ENCODE measurements at regions not wholly inside any gene's neighbourhood (a gene's known extent, or its start where the extent isn't known, plus 50 kb on each side); places are given as distances from the start of the nearest gene placed in this dataset.
"Not testable (repeated sequence)": the region's sequence is repeated elsewhere in the genome, so short reads cannot be mapped to it uniquely, and the experiment has no call there.

DNA sequence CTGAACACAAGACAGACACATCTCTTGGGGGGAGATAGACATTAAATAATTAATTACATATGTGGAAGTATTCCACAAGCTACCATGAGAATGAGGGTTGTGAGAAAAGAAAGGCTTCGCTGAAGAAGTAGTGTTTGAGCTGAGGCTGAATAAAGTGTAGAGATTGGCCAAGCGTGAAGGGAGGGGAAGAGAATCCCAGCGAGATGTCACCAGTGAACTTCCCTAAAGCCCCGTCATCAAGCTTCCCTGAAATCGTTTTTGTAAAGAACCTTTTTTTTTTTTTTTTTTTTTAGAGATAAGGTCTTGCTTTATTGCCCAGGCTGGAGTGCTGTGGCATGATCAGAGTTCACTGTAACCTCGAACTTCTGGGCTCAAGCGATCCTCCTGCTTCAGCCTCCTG is 235.2 kb downstream of the KCNRG start:
- H3K4me3 Mint-ChIP-seq, result no peak overlapping the region
- DNase-seq (ENCODE audit: low spot score in 2 of 2) (peak in 1 of 2 donors; percentile 34), ATAC-seq (no peak)
- peaks cover 57% of the 10 kb centered on the region for H3K4me1 Mint-ChIP-seq
- no peaks in the 10 kb centered on the region for H3K9me3 Mint-ChIP-seq
- H3K27ac Mint-ChIP-seq, result no peak overlapping the region
- H3K36me3 Mint-ChIP-seq, result peaks cover 3% of the 10 kb centered on the region

GRCh38 chr13:50255639-50256038 is 240.4 kb downstream of the KCNRG start:
- peak overlapping the region; percentile 28 for H3K4me3 Mint-ChIP-seq
- H3K9me3 Mint-ChIP-seq, result no peaks in the 10 kb centered on the region
- H3K36me3 Mint-ChIP-seq, result peaks cover 12% of the 10 kb centered on the region
- H3K27ac Mint-ChIP-seq, result no peak overlapping the region
- H3K4me1 Mint-ChIP-seq, result peaks cover 73% of the 10 kb centered on the region
- ATAC-seq (peak; percentile 81), DNase-seq (ENCODE audit: low spot score in 2 of 2) (peak in 1 of 2 donors; percentile 44)

DNA sequence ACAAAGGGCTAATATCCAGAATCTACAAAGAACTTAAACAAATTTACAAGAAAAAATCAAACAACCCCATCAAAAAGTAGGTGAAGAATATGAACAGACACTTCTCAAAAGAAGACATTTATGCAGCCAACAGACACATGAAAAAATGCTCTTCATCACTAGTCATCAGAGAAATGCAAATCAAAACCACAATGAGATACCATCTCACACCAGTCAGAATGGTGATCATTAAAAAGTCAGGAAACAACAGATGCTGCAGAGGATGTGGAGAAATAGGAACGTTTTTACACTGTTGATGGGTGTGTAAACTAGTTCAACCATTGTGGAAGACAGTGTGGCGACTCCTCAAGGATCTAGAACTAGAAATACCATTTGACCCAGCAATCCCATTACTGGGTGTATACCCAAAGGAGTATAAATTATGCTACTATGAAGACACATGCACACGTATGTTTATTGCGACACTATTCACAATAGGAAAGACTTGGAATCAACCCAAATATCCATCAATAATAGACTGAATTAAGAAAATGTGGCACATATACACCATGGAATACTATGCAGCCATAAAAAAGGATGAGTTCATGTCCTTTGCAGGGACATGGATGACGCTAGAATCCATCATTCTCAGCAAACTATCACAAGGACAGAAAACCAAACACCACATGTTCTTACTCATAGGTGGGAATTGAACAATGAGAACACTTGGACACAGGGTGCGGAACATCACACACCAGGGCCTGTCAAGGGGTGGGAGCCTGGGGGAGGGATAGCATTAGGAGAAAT is 241.5 kb downstream of the KCNRG start:
- H3K4me3 Mint-ChIP-seq, result peak overlapping the region; percentile 28
- H3K36me3 Mint-ChIP-seq, result peaks cover 12% of the 10 kb centered on the region
- H3K9me3 Mint-ChIP-seq; ATAC-seq; H3K27ac Mint-ChIP-seq; DNase-seq (ENCODE audit: low spot score in 2 of 2): not testable (repeated sequence)
- H3K4me1 Mint-ChIP-seq, result peaks cover 66% of the 10 kb centered on the region

GRCh38 chr13:50257646-50258045 is 242.4 kb downstream of the KCNRG start:
- DNase-seq (ENCODE audit: low spot score in 2 of 2) (peak in 1 of 2 donors; percentile 61), ATAC-seq (peak; percentile 92)
- H3K4me3 Mint-ChIP-seq, result no peak overlapping the region
- peaks cover 57% of the 10 kb centered on the region for H3K4me1 Mint-ChIP-seq
- no peak overlapping the region for H3K27ac Mint-ChIP-seq
- H3K36me3 Mint-ChIP-seq, result peaks cover 12% of the 10 kb centered on the region
- H3K9me3 Mint-ChIP-seq, result no peaks in the 10 kb centered on the region

GRCh38 chr13:50261130-50261901 is 246.1 kb downstream of the KCNRG start:
- ATAC-seq (no peak), DNase-seq (ENCODE audit: low spot score in 2 of 2) (no peak)
- no peak overlapping the region for H3K4me3 Mint-ChIP-seq
- H3K4me1 Mint-ChIP-seq, result peaks cover 40% of the 10 kb centered on the region
- no peaks in the 10 kb centered on the region for H3K9me3 Mint-ChIP-seq
- H3K27ac Mint-ChIP-seq, result no peak overlapping the region
- peaks cover under 1% of the 10 kb centered on the region for H3K36me3 Mint-ChIP-seq

DNA sequence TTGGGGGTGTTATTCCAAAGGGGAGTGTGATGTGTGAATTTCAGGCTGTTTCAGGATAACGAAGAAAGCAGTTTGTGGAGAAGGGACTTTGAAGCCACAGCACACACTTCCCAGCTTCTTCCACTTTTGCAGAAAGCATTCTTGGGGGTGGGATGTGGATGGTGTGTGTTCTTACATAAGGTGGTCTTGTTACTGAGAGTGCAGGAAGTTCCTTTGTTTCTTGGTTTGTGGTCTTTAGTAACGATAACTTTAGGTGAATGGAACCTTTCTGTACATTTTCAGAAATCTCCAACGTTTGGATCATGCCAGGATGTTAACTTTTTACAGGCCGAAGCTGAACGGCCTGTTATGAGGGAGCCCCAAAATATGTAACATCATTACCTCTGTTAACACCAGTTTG is 251.8 kb downstream of the KCNRG start:
- no peak for ATAC-seq
- no peak overlapping the region for H3K4me3 Mint-ChIP-seq
- no peak overlapping the region for H3K27ac Mint-ChIP-seq

DNA sequence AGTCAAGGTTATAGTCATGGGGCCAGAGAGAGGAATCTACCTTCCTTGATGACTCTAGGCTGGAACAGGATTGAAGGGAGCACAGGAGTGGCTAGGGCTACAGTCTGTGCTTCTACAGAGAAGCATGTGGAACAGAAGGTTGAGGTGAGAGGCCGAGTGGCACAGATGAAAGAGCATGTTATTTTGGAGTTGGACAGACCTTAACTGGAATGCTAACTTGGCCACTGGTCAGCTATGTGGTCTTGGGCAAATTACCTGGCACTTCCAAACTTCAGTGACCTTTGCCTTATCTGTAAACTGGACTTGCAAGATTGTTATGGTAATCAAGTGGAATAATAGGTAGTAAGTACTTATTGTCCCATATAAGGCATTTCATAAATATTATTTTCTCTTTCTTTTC is 252.7 kb downstream of the KCNRG start:
- no peak overlapping the region for H3K4me3 Mint-ChIP-seq
- no peak overlapping the region for H3K27ac Mint-ChIP-seq
- DNase-seq (ENCODE audit: low spot score in 2 of 2) (no peak), ATAC-seq (no peak)
- H3K36me3 Mint-ChIP-seq, result no peaks in the 10 kb centered on the region
- peaks cover 11% of the 10 kb centered on the region for H3K4me1 Mint-ChIP-seq
- H3K9me3 Mint-ChIP-seq, result no peaks in the 10 kb centered on the region

More for the DNA sequence above, 251.8 kb downstream of the KCNRG start:
- DNase-seq (ENCODE audit: low spot score in 2 of 2), result no peak
- Mint-ChIP-seq H3K4me1 (peaks cover 6% of the 10 kb centered on the region), H3K36me3 (no peaks in the 10 kb centered on the region), H3K9me3 (no peaks in the 10 kb centered on the region)

- DNase-seq (ENCODE audit: low spot score in 2 of 2), result no peak
- H3K4me1 Mint-ChIP-seq, result peaks cover 11% of the 10 kb centered on the region
- no peaks in the 10 kb centered on the region for H3K36me3 Mint-ChIP-seq
- no peak overlapping the region for H3K4me3 Mint-ChIP-seq
- no peak overlapping the region for H3K27ac Mint-ChIP-seq
- ATAC-seq, result no peak
- H3K9me3 Mint-ChIP-seq, result no peaks in the 10 kb centered on the region
These were observed 253.3 kb downstream of the KCNRG start for GRCh38 chr13:50268500-50268899.

- H3K9me3 Mint-ChIP-seq, result no peaks in the 10 kb centered on the region
- ATAC-seq (no peak), DNase-seq (ENCODE audit: low spot score in 2 of 2) (no peak)
- H3K4me3 Mint-ChIP-seq, result no peak overlapping the region
- H3K4me1 Mint-ChIP-seq, result peaks cover 22% of the 10 kb centered on the region
- no peaks in the 10 kb centered on the region for H3K36me3 Mint-ChIP-seq
- H3K27ac Mint-ChIP-seq, result no peak overlapping the region
These were observed 258.9 kb downstream of the KCNRG start for GRCh38 chr13:50274181-50274580.

- DNase-seq (ENCODE audit: low spot score in 2 of 2) (no peak), ATAC-seq (peak; percentile 94)
- no peaks in the 10 kb centered on the region for H3K36me3 Mint-ChIP-seq
- no peak overlapping the region for H3K27ac Mint-ChIP-seq
- no peak overlapping the region for H3K4me3 Mint-ChIP-seq
- H3K9me3 Mint-ChIP-seq, result no peaks in the 10 kb centered on the region
- H3K4me1 Mint-ChIP-seq, result peaks cover 24% of the 10 kb centered on the region
These were observed 260.3 kb downstream of the KCNRG start for GRCh38 chr13:50275392-50276063.

DNA sequence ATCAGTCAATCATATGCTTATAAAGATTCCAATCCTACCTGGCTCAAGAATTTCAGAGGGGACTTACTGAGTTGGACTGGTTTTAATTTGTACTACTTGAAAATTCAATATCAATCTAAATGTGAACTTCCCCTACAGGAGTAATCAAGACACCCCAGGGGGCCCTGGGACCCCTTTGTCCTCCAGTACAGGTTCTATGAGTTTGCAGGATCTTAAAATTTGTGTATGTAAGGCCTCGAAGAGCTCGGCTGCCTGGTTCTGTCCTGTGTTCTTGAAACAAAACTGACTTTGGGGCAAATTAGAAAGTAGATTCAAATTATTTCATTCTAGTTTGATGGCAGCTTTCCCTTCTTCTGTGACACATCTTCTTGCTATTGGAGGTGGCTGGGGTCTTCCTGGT is 261.3 kb downstream of the KCNRG start:
- no peak for DNase-seq (ENCODE audit: low spot score in 2 of 2)
- Mint-ChIP-seq H3K4me1 (peaks cover 19% of the 10 kb centered on the region), H3K4me3 (no peak overlapping the region), H3K9me3 (peaks cover 3% of the 10 kb centered on the region), H3K36me3 (no peaks in the 10 kb centered on the region), H3K27ac (no peak overlapping the region)
- ATAC-seq, result no peak

DNA sequence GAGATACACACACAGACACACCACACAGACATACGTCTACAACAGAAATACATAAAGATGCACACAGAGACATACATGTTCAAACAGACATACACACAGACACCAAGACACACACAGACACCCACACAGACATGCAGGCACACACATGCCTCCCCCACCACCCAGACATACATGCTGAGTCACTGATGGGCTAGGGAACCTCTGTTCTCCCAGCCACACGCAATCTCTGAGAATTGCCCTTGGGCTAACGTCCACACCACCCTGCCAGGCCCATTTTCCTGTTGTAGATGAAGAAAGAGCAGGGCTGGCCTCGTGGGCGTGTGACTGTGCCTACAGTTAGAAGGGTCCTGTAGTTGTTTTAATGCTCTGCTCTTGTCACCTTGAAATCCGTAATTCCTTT is 261.9 kb downstream of the KCNRG start:
- Mint-ChIP-seq H3K4me1 (peaks cover 17% of the 10 kb centered on the region), H3K4me3 (no peak overlapping the region), H3K36me3 (no peaks in the 10 kb centered on the region), H3K27ac (no peak overlapping the region), H3K9me3 (peaks cover 3% of the 10 kb centered on the region)
- DNase-seq (ENCODE audit: low spot score in 2 of 2) (no peak), ATAC-seq (no peak)

DNA sequence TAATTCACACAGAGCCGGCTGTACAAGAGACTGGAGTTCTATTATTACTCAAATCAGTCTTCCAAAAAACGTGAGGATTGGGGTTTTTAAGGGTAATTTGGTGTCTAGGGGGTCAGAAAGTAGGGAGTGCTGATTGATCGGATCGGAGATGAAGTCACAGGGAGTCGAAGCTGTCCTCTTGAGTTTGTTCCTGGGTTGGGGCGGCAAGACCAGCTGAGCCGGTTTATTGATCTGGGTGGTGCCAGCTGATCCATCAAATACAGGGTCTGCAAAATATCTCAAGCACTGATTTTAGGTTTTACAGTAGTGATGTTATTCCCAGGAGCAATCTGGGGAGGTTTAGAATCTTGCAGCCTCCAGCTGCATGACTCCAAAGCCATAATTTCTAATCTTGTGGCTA is 262.7 kb downstream of the KCNRG start:
- Mint-ChIP-seq H3K27ac (no peak overlapping the region), H3K4me1 (peaks cover 13% of the 10 kb centered on the region), H3K4me3 (no peak overlapping the region), H3K9me3 (peaks cover 7% of the 10 kb centered on the region), H3K36me3 (no peaks in the 10 kb centered on the region)
- ATAC-seq (no peak), DNase-seq (ENCODE audit: low spot score in 2 of 2) (no peak)

- H3K27ac Mint-ChIP-seq, result no peak overlapping the region
- peaks cover 29% of the 10 kb centered on the region for H3K4me1 Mint-ChIP-seq
- DNase-seq (ENCODE audit: low spot score in 2 of 2) (no peak), ATAC-seq (no peak)
- no peak overlapping the region for H3K4me3 Mint-ChIP-seq
- H3K9me3 Mint-ChIP-seq, result peaks cover 7% of the 10 kb centered on the region
- no peaks in the 10 kb centered on the region for H3K36me3 Mint-ChIP-seq
These were observed 265.2 kb downstream of the KCNRG start for GRCh38 chr13:50280441-50280937.

GRCh38 chr13:50282016-50282415 is 266.8 kb downstream of the KCNRG start:
- peaks cover 26% of the 10 kb centered on the region for H3K4me1 Mint-ChIP-seq

More at GRCh38 chr13:50282016-50282415, 266.8 kb downstream of the KCNRG start:
- Mint-ChIP-seq H3K27ac (no peak overlapping the region), H3K9me3 (peaks cover 7% of the 10 kb centered on the region), H3K4me3 (no peak overlapping the region), H3K36me3 (no peaks in the 10 kb centered on the region)
- DNase-seq (ENCODE audit: low spot score in 2 of 2), result no peak
- no peak for ATAC-seq

Data from stimulated activated effector memory CD8-positive, alpha-beta T cell treated with anti-CD3 and anti-CD28 coated beads, Interleukin-12 subunit alpha, Interleukin-12 subunit beta, amount 100 ng/mL, for 72 hours (primary cell).